BE2C (cell line): ENCODE measurements at regions not wholly inside any gene's neighbourhood (a gene's known extent, or its start where the extent isn't known, plus 50 kb on each side); places are given as distances from the start of the nearest gene placed in this dataset.

Source experiments
- DNase-seq: peaks from one replicate; pipeline ENCODE4 v3.0.0-alpha.2; 2020
- H3K27me3 ChIP-seq: fragments of 250-450 bp; sonication (Bioruptor Pico); 2 replicates; pipeline ENCODE4 v1.5.1; 2020; ENCODE audit warnings: mild to moderate bottlenecking
- H3K36me3 ChIP-seq: fragments of 250-450 bp; sonication (Bioruptor Pico); 2 replicates; pipeline ENCODE4 v1.5.1; 2020; ENCODE audit warnings: mild to moderate bottlenecking
- H3K4me1 ChIP-seq: fragments of 250-450 bp; sonication (Bioruptor Pico); 2 replicates; pipeline ENCODE4 v1.5.1; 2020
- H3K4me3 ChIP-seq: 2 replicates; pipeline ENCODE4 v1.5.1; 2011; ENCODE audit warnings: low read depth, low read length
- H3K9me3 ChIP-seq: fragments of 250-450 bp; sonication (Bioruptor Pico); 2 replicates; pipeline ENCODE4 v1.5.1; 2020
- TF ChIP-seq, protein P1 (sequence below): IDR thresholded peaks from 2 replicates; pipeline ENCODE4 v1.5.1; 2012; ENCODE audit warnings: mild to moderate bottlenecking, low read depth, low read length

DNA sequence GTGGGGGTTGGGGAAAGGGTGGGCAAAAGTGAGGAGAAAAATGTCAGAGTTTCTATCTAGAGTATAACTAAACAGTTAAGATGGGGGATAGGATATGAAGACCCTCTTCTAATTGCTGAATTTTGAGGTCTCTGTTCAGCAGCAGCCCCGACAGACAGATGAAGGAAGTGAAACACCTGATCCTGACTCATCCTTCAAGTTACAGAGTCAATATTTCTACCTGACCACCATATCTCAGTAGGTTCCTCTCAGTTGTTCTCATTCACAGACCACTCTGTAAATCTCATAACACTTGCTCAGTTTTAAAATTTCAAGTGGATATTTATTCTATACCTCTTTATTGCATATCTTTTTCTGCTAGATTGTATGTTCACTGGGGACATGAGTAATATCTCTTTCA, 69.5 kb downstream of the CCDC54 start:
- no peaks in the 10 kb centered on the region for H3K9me3 ChIP-seq
- H3K27me3 ChIP-seq: no peaks in the 10 kb centered on the region
- H3K4me1 ChIP-seq: no peaks in the 10 kb centered on the region
- DNase-seq: no peak
- TF ChIP-seq, protein P1, sequence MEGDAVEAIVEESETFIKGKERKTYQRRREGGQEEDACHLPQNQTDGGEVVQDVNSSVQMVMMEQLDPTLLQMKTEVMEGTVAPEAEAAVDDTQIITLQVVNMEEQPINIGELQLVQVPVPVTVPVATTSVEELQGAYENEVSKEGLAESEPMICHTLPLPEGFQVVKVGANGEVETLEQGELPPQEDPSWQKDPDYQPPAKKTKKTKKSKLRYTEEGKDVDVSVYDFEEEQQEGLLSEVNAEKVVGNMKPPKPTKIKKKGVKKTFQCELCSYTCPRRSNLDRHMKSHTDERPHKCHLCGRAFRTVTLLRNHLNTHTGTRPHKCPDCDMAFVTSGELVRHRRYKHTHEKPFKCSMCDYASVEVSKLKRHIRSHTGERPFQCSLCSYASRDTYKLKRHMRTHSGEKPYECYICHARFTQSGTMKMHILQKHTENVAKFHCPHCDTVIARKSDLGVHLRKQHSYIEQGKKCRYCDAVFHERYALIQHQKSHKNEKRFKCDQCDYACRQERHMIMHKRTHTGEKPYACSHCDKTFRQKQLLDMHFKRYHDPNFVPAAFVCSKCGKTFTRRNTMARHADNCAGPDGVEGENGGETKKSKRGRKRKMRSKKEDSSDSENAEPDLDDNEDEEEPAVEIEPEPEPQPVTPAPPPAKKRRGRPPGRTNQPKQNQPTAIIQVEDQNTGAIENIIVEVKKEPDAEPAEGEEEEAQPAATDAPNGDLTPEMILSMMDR: no peak
- no peaks in the 10 kb centered on the region for H3K36me3 ChIP-seq
- H3K4me3 ChIP-seq: no peak overlapping the region

- Histone ChIP-seq H3K4me1 (no peaks in the 10 kb centered on the region), H3K9me3 (no peaks in the 10 kb centered on the region), H3K27me3 (no peaks in the 10 kb centered on the region), H3K36me3 (no peaks in the 10 kb centered on the region), H3K4me3 (no peak overlapping the region)
- TF ChIP-seq, protein P1: no peak
- no peak for DNase-seq
Observed at GRCh38 chr3:107450254-107450893, 72.4 kb upstream of the BBX start.

DNA sequence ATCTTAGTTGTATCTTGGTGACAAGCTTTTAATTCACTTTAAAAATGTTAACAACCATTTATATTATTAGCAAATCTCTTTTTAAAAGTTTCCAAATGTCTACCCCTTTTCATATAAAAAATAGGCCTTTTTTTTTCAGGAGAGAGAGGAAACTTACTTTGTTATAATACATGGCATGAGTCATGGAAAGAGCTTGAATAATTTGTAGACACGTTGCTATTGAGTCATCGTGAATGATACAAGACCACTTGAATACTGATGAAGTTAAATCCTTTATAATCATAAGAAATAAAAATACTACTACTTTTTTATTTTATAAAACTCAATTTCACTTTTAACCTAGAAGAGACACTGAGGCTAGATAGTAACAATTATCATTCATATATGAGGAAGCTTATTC, 70.3 kb upstream of the BBX start:
- Histone ChIP-seq H3K4me1 (no peaks in the 10 kb centered on the region), H3K9me3 (no peaks in the 10 kb centered on the region), H3K4me3 (no peak overlapping the region), H3K27me3 (no peaks in the 10 kb centered on the region), H3K36me3 (no peaks in the 10 kb centered on the region)
- no peak for DNase-seq
- TF ChIP-seq, protein P1: no peak

- no peaks in the 10 kb centered on the region for H3K36me3 ChIP-seq
- no peaks in the 10 kb centered on the region for H3K4me1 ChIP-seq
- no peaks in the 10 kb centered on the region for H3K9me3 ChIP-seq
- no peak for DNase-seq
- H3K4me3 ChIP-seq: no peak overlapping the region
- TF ChIP-seq, protein P1: no peak
- no peaks in the 10 kb centered on the region for H3K27me3 ChIP-seq
Observed at GRCh38 chr3:107453504-107453903, 69.3 kb upstream of the BBX start.

- no peak for DNase-seq
- no peaks in the 10 kb centered on the region for H3K27me3 ChIP-seq
- no peaks in the 10 kb centered on the region for H3K36me3 ChIP-seq
- no peaks in the 10 kb centered on the region for H3K9me3 ChIP-seq
- TF ChIP-seq, protein P1: no peak
- H3K4me1 ChIP-seq: no peaks in the 10 kb centered on the region
- H3K4me3 ChIP-seq: no peak overlapping the region
Observed at GRCh38 chr3:107455621-107456020, 67.1 kb upstream of the BBX start.

DNA sequence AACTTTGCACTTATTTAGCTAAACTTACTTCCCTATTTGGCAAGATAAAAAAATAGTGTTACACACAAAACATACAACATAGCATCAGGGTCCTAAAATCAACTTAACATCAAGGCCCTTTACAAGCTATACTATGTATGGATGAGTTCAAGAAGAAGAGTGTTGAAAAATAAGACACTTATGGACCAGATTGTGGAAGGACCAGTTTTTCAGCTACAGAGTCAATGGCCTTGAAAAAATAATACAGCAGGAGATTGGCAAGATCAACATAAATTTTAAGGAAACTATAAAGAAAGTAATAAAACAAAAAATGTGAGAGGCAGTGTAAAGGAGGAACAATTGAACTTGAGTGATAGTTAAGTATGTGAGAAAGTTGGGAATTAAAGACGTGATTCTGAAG, 66.3 kb upstream of the BBX start:
- DNase-seq: no peak
- no peak overlapping the region for H3K4me3 ChIP-seq
- no peaks in the 10 kb centered on the region for H3K27me3 ChIP-seq
- TF ChIP-seq, protein P1: no peak
- no peaks in the 10 kb centered on the region; the same call in 1 of the 2 replicates for H3K9me3 ChIP-seq
- H3K36me3 ChIP-seq: no peaks in the 10 kb centered on the region
- no peaks in the 10 kb centered on the region for H3K4me1 ChIP-seq
